SU-DHL-6 (cell line): ENCODE measurements at regions not wholly inside any gene's neighbourhood (a gene's known extent, or its start where the extent isn't known, plus 50 kb on each side); places are given as distances from the start of the nearest gene placed in this dataset.

Source experiments
- H2AFZ ChIP-seq: fragments of 200-600 bp; sonication (generic); 2 replicates; pipeline ENCODE4 v1.6.1; 2014; ENCODE audit warnings: low read depth, mild to moderate bottlenecking, moderate library complexity, mixed read lengths, antibody characterized with exemption, low read length; ENCODE audit not compliant: severe bottlenecking
- H3F3A ChIP-seq: fragments of 200-600 bp; shearing (Covaris generic); 2 replicates; pipeline ENCODE4 v1.6.0; 2016; ENCODE audit warnings: antibody characterized with exemption, mild to moderate bottlenecking; ENCODE audit not compliant: insufficient read depth
- H3K27ac ChIP-seq: fragments of 200-600 bp; sonication (generic); 2 replicates; pipeline ENCODE4 v1.5.1; 2016; ENCODE audit warnings: low read depth, mild to moderate bottlenecking, low read length, moderate library complexity, mixed read lengths
- H3K27me3 ChIP-seq: fragments of 200-600 bp; sonication (generic), shearing (Covaris generic); 2 replicates; pipeline ENCODE4 v1.6.0; 2014; ENCODE audit warnings: mild to moderate bottlenecking, low read length
- H3K36me3 ChIP-seq: fragments of 200-600 bp; sonication (generic); 2 replicates; pipeline ENCODE4 v1.6.1; 2014; ENCODE audit warnings: mild to moderate bottlenecking, low read length, mixed read lengths
- H3K4me2 ChIP-seq: fragments of 300-600, 200-600 bp; shearing (Covaris generic), sonication (generic); 2 replicates; pipeline ENCODE4 v1.6.0; 2014; ENCODE audit warnings: low read length, low read depth, mild to moderate bottlenecking; ENCODE audit not compliant: poor library complexity, severe bottlenecking
- H3K4me3 ChIP-seq: fragments of 200-600 bp; sonication (generic); 2 replicates; pipeline ENCODE4 v1.5.1; 2014; ENCODE audit warnings: antibody characterized with exemption, low read length, mild to moderate bottlenecking, mixed read lengths; ENCODE audit not compliant: insufficient read depth, poor library complexity, severe bottlenecking
- H3K79me2 ChIP-seq: fragments of 200-600 bp; sonication (generic); 2 replicates; pipeline ENCODE4 v1.6.1; 2014; ENCODE audit warnings: mild to moderate bottlenecking, low read length, moderate library complexity; ENCODE audit not compliant: insufficient read depth
- H3K9ac ChIP-seq: fragments of 200-600 bp; sonication (generic); 2 replicates; pipeline ENCODE4 v1.7.0; 2014; ENCODE audit warnings: mild to moderate bottlenecking, low read length
- H3K9me2 ChIP-seq: fragments of 200-600 bp; sonication (generic); replicated peaks from 2 replicates; pipeline ENCODE4 v1.6.1; 2014; ENCODE audit warnings: low read length; ENCODE audit not compliant: insufficient read depth
- H3K9me3 ChIP-seq: fragments of 200-600 bp; sonication (generic); 2 replicates; pipeline ENCODE4 v1.6.1; 2014; ENCODE audit warnings: low read length, mixed read lengths; ENCODE audit not compliant: insufficient read depth
- H4K20me1 ChIP-seq: fragments of 200-600 bp; sonication (generic); 2 replicates; pipeline ENCODE4 v1.6.1; 2014; ENCODE audit warnings: low read depth, mild to moderate bottlenecking, antibody characterized with exemption, low read length, moderate library complexity, mixed read lengths
- CTCF ChIP-seq: fragments of 200-600 bp; sonication (generic); IDR thresholded peaks from one replicate; pipeline ENCODE4 v1.5.1; 2017; ENCODE audit warnings: antibody characterized with exemption, mild to moderate bottlenecking, low read length, moderate library complexity; ENCODE audit not compliant: insufficient read depth, poor library complexity, severe bottlenecking
- EZH2phosphoT487 ChIP-seq: fragments of 200-600 bp; sonication (generic), shearing (Covaris generic); conservative IDR thresholded peaks from 2 replicates; pipeline ENCODE4 v1.6.1; 2018; ENCODE audit warnings: mild to moderate bottlenecking, antibody characterized with exemption, low read length, moderate library complexity, mixed read lengths

GRCh38 chrX:110427076-110427475 is 68.4 kb downstream of the RTL9 start:
- Histone ChIP-seq H3K27ac (no peak overlapping the region), H3K9ac (no peak overlapping the region), H3K4me2 (no peak overlapping the region), H3K9me3 (no peaks in the 10 kb centered on the region), H3F3A (no peaks in the 10 kb centered on the region), H3K79me2 (no peaks in the 10 kb centered on the region), H3K36me3 (no peaks in the 10 kb centered on the region), H3K9me2 (no peaks in the 10 kb centered on the region), H4K20me1 (no peaks in the 10 kb centered on the region), H2AFZ (no peak overlapping the region), H3K27me3 (no peaks in the 10 kb centered on the region), H3K4me3 (no peak overlapping the region)
- TF ChIP-seq CTCF: no peak
- TF ChIP-seq EZH2phosphoT487: no peak

GRCh38 chrX:110428144-110428543 is 69.5 kb downstream of the RTL9 start:
- Histone ChIP-seq H3K4me3 (no peak overlapping the region), H3K79me2 (no peaks in the 10 kb centered on the region), H3K9me3 (no peaks in the 10 kb centered on the region), H3K27ac (no peak overlapping the region), H2AFZ (no peak overlapping the region), H3K4me2 (no peak overlapping the region), H3F3A (no peaks in the 10 kb centered on the region), H4K20me1 (no peaks in the 10 kb centered on the region), H3K27me3 (no peaks in the 10 kb centered on the region), H3K36me3 (no peaks in the 10 kb centered on the region), H3K9me2 (no peaks in the 10 kb centered on the region), H3K9ac (no peak overlapping the region)
- TF ChIP-seq EZH2phosphoT487 (no peak), CTCF (no peak)

- TF ChIP-seq EZH2phosphoT487 (no peak), CTCF (no peak)
- H3K79me2 ChIP-seq: no peaks in the 10 kb centered on the region
- no peaks in the 10 kb centered on the region for H3K9me2 ChIP-seq
- H3K27me3 ChIP-seq: no peaks in the 10 kb centered on the region
- no peaks in the 10 kb centered on the region for H4K20me1 ChIP-seq
- H3F3A ChIP-seq: no peaks in the 10 kb centered on the region
- no peak overlapping the region for H3K9ac ChIP-seq
- no peaks in the 10 kb centered on the region for H3K36me3 ChIP-seq
- H2AFZ ChIP-seq: no peak overlapping the region
- H3K27ac ChIP-seq: no peak overlapping the region
- H3K4me3 ChIP-seq: no peak overlapping the region
- no peaks in the 10 kb centered on the region for H3K9me3 ChIP-seq
- H3K4me2 ChIP-seq: no peak overlapping the region
Observed at GRCh38 chrX:110430293-110431076, 71.8 kb downstream of the RTL9 start.
